Stimulated activated naive CD8-positive, alpha-beta T cell treated with anti-CD3 and anti-CD28 coated beads, Interleukin-15, Interleukin-2, amounts not matched to agents 100 ng/mL and 50 ng/mL, for 24 hours (primary cell): ENCODE measurements at regions not wholly inside any gene's neighbourhood (a gene's known extent, or its start where the extent isn't known, plus 50 kb on each side); places are given as distances from the start of the nearest gene placed in this dataset.
"Not testable (repeated sequence)": the region's sequence is repeated elsewhere in the genome, so short reads cannot be mapped to it uniquely, and the experiment has no call there.

Experiments
- H3K27ac Mint-ChIP-seq: one replicate; pipeline ENCODE4 v1.8.0; 2021; ENCODE audit warnings: mild to moderate bottlenecking, mixed read lengths
- H3K27me3 Mint-ChIP-seq: one replicate; pipeline ENCODE4 v1.8.0; 2021; ENCODE audit warnings: mixed read lengths
- H3K36me3 Mint-ChIP-seq: one replicate; pipeline ENCODE4 v1.8.0; 2021; ENCODE audit warnings: low read depth, mixed read lengths
- H3K4me1 Mint-ChIP-seq: one replicate; pipeline ENCODE4 v1.8.0; 2021; ENCODE audit warnings: low read depth, mixed read lengths
- H3K4me3 Mint-ChIP-seq: one replicate; pipeline ENCODE4 v1.8.0; 2021; ENCODE audit warnings: mild to moderate bottlenecking, mixed read lengths
- H3K9me3 Mint-ChIP-seq: one replicate; pipeline ENCODE4 v1.8.0; 2021; ENCODE audit warnings: mixed read lengths

DNA sequence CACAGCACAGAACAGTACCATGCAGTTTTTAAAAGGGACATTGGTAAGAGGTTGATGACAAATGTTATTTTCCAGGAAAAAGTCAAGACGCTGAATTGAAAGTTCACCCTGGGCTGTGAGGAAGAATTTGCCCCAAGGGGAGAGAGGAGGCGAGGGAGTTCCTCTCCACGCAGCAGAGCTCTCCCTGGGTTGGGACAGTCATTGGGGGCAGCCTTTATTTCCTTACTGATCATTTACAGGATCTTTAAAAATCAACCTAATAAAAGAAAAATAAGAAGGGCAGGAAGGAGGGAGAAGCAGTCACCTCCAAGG is 49.9 kb upstream of the WNT7B start:
- peak overlapping the region; percentile 32 for H3K4me3 Mint-ChIP-seq
- H3K27ac Mint-ChIP-seq = no peak overlapping the region
- H3K4me1 Mint-ChIP-seq = peaks cover 5% of the 10 kb centered on the region
- no peaks in the 10 kb centered on the region for H3K9me3 Mint-ChIP-seq
- peaks cover 24% of the 10 kb centered on the region for H3K27me3 Mint-ChIP-seq
- no peaks in the 10 kb centered on the region for H3K36me3 Mint-ChIP-seq

DNA sequence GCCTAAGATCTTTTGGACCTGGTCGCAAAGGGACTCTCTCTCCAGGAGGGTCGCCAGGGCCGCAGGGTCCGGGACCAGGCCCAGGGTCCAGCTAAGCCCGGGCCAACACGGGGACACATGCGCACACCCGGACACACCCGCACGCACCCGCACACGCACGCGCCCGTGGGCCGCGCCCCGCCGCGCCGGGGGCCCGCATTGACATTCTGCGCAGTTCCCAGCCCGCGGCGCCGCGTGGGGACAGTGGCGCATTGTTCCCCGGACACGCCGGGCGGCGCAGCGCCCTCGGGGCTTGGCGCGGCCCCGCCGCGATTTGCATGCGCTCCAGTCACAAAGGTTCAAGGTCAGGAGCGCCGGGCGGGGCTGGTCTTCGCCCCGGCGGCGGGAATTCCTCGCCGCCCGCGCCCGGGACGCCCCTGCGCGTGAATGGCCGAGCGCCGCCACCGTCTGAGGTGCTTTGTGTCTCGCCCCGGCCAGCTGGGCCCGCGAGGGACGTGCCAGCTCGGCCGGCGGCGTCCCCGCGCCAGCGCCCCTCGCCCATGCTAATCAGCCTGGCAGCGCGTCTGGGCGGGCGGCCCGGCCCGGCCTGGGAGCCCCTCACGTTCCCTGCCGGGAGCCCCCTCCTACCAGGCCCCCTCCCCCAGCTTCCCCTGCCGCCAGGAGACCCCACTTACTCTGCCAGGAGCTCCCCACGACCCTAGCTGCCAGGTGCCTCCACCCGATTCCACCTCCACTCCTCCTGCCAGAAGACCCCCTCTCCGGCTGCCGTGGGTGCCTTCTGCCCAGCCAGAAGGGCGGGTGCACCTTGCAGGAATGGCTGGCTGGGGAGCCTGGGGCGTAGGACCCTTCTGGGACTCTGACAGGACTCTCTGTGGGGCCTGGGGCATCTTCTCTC is 50.5 kb upstream of the WNT7B start:
- no peaks in the 10 kb centered on the region for H3K36me3 Mint-ChIP-seq
- H3K9me3 Mint-ChIP-seq = no peaks in the 10 kb centered on the region
- peaks cover 5% of the 10 kb centered on the region for H3K4me1 Mint-ChIP-seq
- no peak overlapping the region for H3K4me3 Mint-ChIP-seq
- H3K27ac Mint-ChIP-seq = no peak overlapping the region
- peaks cover 24% of the 10 kb centered on the region for H3K27me3 Mint-ChIP-seq

DNA sequence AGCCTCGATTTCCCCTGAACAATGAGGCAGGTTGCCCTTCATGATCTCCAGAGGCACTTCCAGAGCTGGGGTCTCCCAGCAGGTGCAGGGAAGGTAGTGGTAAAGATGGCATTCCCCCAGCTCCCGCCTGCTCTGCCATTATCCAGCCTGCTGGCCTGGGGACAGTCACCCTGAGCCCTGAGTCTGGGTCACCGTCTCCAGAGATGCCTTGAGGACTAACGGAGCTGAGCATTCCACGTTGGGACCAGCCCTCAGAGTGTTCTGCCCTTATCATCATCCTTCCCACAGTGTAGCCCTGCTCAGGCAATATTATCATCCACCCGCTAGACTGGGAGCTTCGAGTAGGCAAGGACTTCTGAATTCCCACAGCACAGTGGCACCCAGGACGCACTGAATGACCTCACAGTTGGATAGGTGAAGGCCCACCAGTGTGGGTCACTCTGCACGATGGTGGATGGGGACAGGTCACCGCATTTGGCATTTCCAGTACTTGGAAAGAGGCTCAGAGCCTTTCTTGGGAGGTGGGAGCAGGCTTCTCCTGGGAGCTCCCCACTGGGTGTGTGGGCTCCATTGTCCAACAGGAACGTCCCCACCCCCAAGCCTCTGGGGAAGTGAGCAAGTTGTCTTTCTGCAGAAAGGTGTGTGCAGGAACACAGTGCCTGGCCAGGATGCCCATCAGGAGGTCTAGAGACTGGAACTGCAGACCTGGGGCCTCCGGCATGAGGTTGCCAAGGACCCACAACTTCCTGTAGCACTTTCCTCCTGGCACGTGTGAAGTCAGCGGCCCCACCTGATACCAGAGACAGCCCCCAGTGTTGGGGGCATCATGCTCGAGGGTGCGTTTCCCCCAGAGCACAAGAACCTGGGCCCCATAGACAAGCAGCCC is 51.4 kb upstream of the WNT7B start:
- Mint-ChIP-seq H3K27ac (no peak overlapping the region), H3K27me3 (peaks cover 24% of the 10 kb centered on the region), H3K36me3 (no peaks in the 10 kb centered on the region), H3K4me1 (peaks cover 5% of the 10 kb centered on the region), H3K4me3 (no peak overlapping the region), H3K9me3 (no peaks in the 10 kb centered on the region)

DNA sequence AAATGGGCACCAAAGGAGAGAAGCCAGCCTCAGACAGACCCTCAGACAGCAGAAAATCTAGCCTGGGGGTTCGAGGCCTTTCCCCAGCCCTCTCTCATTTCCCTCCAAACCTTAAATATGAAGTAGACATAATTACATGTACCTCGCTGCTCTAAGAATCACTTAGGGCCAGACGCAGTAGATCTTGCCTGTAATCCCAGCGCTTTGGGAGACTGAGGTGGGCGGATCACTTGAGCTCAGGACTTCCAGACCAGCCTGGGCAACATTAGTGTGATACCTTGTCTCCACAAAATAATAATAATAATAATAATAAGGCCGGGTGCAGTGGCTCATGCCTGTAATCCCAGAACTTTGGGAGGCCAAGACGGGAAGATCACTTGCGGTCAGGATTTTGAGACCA is 52.1 kb upstream of the WNT7B start:
- no peaks in the 10 kb centered on the region for H3K36me3 Mint-ChIP-seq
- H3K27me3 Mint-ChIP-seq = peaks cover 24% of the 10 kb centered on the region
- H3K27ac Mint-ChIP-seq = no peak overlapping the region
- H3K9me3 Mint-ChIP-seq = no peaks in the 10 kb centered on the region
- H3K4me1 Mint-ChIP-seq = peaks cover 5% of the 10 kb centered on the region
- H3K4me3 Mint-ChIP-seq = no peak overlapping the region

DNA sequence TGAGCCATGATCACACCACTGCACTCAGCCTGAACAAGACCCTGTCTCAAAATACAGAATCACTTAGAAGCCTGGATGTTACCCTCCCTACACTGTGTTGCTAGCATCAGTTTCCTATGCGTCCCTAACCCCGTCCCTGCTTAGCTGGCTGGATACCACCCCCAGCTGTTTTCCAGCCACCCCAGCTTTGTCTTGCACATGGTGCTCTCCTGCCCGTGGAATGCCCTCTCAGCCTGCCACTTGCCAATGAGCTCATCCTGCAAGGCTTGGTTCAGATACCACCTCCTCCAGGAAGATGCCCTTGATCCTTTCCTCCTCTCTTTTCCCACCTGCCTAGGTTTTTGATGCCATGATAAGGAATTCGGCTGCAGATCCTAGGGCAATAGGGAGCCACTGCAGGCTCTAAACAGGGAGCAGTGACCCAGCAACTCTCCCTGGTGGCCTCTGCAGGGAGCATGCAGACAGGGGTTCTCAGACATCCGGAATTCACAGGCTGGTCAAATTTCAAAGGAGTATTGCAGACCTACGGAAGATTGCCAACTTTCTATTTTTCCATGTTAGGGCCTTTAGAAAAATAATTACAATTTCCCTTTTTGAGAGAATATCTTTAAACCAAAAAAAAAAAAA is 52.7 kb upstream of the WNT7B start:
- H3K27ac Mint-ChIP-seq = no peak overlapping the region

DNA sequence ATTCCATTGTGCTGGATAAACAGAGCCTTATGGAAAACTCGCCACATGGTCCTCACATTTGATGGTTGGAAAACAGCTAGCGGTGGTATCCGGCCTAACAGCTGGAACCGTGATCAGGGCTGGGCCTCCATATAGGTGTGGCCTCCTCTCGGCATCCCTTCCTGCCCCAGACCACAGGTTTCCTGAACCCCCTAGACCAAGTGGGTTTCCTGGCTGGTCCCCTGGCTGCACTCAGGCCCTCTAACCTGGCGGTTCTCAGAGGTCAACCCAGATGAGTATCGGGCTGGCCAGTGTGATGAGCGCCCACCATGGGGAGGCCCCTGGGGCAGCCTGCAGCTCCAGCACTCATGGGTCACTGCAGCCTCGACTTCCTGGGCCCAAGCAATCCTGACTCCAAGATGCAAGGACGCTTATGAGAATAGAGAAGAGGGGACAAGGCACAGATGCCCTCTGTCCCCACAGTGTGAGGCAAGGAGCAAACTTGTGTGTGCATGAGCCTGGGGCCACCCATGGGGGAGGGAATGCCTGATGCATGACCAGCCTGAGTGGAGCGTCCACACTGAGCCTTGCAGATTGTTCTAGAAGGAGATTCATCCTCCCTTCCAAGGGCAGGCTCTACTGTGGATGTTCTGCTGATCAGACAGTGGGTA is 53.4 kb upstream of the WNT7B start:
- H3K27ac Mint-ChIP-seq = no peak overlapping the region
- H3K9me3 Mint-ChIP-seq = no peaks in the 10 kb centered on the region
- H3K36me3 Mint-ChIP-seq = no peaks in the 10 kb centered on the region
- H3K4me1 Mint-ChIP-seq = peaks cover 12% of the 10 kb centered on the region
- no peak overlapping the region for H3K4me3 Mint-ChIP-seq
- H3K27me3 Mint-ChIP-seq = peaks cover 23% of the 10 kb centered on the region

More for the DNA sequence above, 52.7 kb upstream of the WNT7B start:
- no peak overlapping the region for H3K4me3 Mint-ChIP-seq
- H3K4me1 Mint-ChIP-seq = peaks cover 6% of the 10 kb centered on the region
- no peaks in the 10 kb centered on the region for H3K9me3 Mint-ChIP-seq
- H3K36me3 Mint-ChIP-seq = no peaks in the 10 kb centered on the region
- H3K27me3 Mint-ChIP-seq = peaks cover 24% of the 10 kb centered on the region

DNA sequence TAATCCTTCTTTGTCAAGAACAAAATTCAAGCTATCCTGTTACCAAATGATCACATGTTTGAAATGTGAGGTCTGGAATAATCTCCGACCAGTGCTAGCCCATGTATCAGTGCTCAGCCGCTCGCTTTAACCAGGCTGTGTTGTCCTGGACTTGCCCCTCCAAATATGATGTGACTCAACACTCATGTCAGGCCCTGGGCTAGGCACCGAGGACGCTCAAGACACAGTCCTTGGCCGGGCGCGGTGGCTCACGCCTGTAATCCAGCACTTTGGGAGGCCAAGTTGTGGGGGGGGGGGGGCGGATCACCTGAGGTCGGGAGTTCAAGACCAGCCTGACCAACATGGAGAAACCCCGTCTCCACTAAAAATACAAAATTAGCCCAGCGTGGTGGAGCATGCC is 54.1 kb upstream of the WNT7B start:
- H3K4me3 Mint-ChIP-seq = no peak overlapping the region
- H3K27ac Mint-ChIP-seq = no peak overlapping the region
- H3K4me1 Mint-ChIP-seq = peaks cover 13% of the 10 kb centered on the region
- H3K27me3 Mint-ChIP-seq = peaks cover 16% of the 10 kb centered on the region
- no peaks in the 10 kb centered on the region for H3K36me3 Mint-ChIP-seq
- H3K9me3 Mint-ChIP-seq = no peaks in the 10 kb centered on the region

DNA sequence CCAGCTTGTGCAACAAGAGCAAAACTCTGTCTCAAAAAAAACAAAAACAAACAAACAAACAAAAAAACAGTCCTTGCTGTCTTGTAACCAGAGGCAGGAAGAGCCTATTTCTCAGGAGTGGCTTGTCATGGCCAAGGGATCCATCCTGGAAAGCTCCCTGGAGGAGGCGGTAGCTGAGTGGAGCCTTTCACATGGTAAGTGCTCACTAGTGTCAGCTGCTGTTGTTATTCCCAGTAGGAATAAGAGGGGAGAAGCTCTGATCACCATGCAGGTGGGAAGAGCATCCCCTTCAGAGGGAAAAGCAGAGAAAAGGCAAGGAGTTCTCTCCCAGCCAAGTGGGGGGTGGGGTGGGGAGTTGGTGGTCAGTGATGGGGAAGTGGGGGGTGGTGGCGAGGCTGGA is 54.6 kb upstream of the WNT7B start:
- Mint-ChIP-seq H3K27me3 (peaks cover 11% of the 10 kb centered on the region), H3K36me3 (no peaks in the 10 kb centered on the region), H3K4me1 (peaks cover 14% of the 10 kb centered on the region), H3K9me3 (no peaks in the 10 kb centered on the region), H3K4me3 (no peak overlapping the region), H3K27ac (no peak overlapping the region)

DNA sequence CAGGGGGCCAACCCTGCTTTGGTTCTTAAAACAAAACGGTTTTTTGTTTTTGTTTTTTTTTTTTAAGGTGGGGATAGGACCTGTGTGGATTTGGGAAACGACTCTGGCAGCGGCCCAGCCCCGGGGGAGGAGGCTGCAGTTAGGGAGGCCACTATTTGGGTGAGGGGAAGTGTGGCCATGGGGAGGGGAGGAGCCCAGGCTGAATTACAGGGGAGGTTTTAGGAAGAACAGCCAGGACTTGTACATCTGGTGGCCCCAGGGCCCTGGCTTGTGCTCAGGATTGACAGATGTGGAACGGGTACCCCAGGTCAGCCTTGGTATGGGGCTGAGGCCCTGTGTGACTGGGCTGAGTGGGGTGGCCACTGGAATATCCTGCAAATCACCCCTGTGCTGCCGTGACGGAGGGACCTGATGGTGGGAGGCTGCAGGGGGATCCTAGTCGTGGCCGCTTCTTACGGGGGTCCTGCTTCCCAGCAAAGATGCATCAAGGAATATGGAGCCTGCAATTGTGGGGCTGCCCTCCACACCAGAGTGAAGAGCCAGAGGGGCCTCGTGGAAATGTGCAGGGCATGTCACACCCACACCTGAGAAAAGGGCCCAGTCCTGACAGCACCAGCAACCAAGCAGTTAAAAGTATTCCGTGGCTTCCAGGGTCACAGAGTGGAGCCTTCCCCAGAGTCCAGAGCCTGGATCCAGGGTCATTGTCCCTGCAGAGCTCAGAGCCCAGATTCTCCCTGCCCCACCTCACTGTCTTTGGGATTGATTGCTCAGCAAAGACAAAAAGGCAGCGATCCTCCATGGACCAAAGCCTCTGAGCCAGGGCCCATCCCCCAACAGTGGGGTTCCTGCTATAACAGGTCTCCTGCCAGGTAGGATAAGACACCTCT is 55.2 kb upstream of the WNT7B start:
- Mint-ChIP-seq H3K4me3 (no peak overlapping the region), H3K36me3 (no peaks in the 10 kb centered on the region), H3K9me3 (no peaks in the 10 kb centered on the region), H3K27ac (no peak overlapping the region), H3K27me3 (peaks cover 6% of the 10 kb centered on the region), H3K4me1 (peaks cover 21% of the 10 kb centered on the region)

DNA sequence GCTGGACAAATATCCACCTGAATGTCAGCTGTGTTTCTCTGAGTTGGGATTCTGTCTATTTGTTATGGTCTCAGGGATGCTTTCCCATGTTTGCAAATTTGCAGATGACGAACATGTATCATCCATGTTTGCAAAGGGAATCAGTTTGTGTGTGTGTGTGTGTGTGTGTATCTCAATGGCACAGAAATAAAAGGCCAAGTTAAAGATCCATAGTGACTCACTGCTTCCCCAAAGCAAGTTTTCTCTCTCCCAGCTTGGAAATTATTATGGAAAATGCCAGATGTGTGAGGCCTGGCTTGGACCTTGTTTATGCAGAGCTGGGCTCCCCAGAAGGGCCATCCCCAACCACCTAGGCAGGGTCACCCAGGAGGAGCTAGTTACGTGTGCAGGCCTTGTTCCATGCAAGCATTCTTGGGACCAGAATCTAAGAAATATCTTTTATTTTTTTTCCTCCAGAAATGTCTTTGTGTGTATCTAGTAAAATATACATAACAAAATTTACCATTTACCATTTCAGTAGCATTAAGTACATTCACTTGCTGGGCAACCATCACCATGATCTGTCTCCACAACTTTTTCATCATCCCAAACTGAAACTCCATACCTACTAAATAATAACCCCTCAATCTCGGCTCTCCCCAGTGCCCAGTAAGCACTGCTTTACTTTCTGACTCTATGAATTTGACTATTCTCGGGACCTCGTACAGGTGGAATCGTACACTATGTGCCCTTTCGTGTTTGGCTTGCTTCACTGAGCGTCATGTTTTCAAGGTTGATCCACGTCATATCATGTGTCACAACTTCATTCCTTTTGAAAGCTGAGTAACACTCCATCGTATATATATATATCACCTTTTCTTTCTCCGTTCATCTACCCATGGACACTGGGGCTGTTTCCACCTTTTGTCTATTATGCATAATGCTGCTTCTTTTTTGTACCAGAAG is 56.6 kb upstream of the WNT7B start:
- no peaks in the 10 kb centered on the region for H3K27me3 Mint-ChIP-seq
- H3K4me3 Mint-ChIP-seq = no peak overlapping the region
- H3K36me3 Mint-ChIP-seq = no peaks in the 10 kb centered on the region
- no peak overlapping the region for H3K27ac Mint-ChIP-seq
- peaks cover 19% of the 10 kb centered on the region for H3K4me1 Mint-ChIP-seq
- no peaks in the 10 kb centered on the region for H3K9me3 Mint-ChIP-seq

DNA sequence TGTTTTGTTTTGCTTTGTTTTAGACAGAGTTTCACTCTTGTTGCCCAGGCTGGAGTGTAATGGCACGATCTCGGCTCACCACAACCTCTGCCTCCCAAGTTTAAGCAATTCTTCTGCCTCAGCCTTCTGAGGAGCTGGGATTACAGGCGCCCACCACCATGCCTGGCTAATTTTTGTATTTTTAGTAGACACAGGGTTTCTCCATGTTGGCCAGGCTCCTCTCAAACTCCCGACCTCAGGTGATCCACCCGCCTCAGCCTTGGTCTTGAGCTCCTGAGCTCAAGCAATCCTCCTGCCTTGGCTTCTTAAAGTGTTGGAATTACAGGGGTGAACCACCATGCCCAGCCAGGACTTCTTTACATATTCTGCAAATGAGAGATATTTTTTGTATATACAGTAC is 57.5 kb upstream of the WNT7B start:
- H3K9me3 Mint-ChIP-seq, H3K27me3 Mint-ChIP-seq, H3K27ac Mint-ChIP-seq, H3K36me3 Mint-ChIP-seq: not testable (repeated sequence)
- Mint-ChIP-seq H3K4me3 (peak overlapping the region; percentile 75), H3K4me1 (peaks cover 18% of the 10 kb centered on the region)

DNA sequence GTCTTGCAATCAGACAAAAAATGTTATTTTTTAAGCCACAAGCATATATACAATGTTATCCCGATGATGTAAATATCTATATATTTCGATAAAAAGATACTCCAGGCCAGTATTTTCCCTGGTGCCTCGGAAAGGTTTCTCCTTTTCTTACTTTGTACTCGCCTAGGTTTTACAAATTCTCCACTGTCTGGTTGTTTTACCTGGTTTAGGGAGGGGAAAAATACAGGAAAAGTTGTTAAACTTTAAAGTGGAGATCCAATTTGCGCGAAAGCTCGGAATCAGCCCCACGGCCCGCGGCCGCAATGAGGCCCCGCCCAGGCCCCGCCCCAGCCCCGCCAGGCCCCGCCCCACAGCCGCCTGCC is 58.4 kb upstream of the WNT7B start:
- Mint-ChIP-seq H3K9me3 (no peaks in the 10 kb centered on the region), H3K27me3 (no peaks in the 10 kb centered on the region), H3K4me3 (peak overlapping the region; percentile 75), H3K4me1 (peaks cover 21% of the 10 kb centered on the region), H3K27ac (no peak overlapping the region), H3K36me3 (no peaks in the 10 kb centered on the region)
